Hepatocyte (in vitro differentiated cells): ENCODE measurements at regions not wholly inside any gene's neighbourhood (a gene's known extent, or its start where the extent isn't known, plus 50 kb on each side); places are given as distances from the start of the nearest gene placed in this dataset.

ENCODE experiments used
- CTCF ChIP-seq: fragments of 200-600 bp; sonication (generic); IDR thresholded peaks from 2 replicates; pipeline ENCODE4 v1.5.1; 2016; ENCODE audit warnings: antibody characterized with exemption, mild to moderate bottlenecking; ENCODE audit not compliant: poor library complexity
- EZH2 ChIP-seq: fragments of 200-600 bp; sonication (generic); IDR thresholded peaks from 2 replicates; pipeline ENCODE4 v1.6.1; 2016; ENCODE audit warnings: antibody characterized with exemption, mild to moderate bottlenecking, borderline replicate concordance
- EZH2phosphoT487 ChIP-seq: fragments of 200-600 bp; sonication (generic); IDR thresholded peaks from one replicate; pipeline ENCODE4 v1.6.1; 2018; ENCODE audit warnings: antibody characterized with exemption, mild to moderate bottlenecking, low read depth, moderate library complexity; ENCODE audit not compliant: unreplicated experiment, severe bottlenecking

GRCh38 chr18:61225336-61225735 lies 107.9 kb upstream of the CDH20 start:
- TF ChIP-seq CTCF (no peak), EZH2 (no peak), EZH2phosphoT487 (no peak)
